ENCODE measurements at regions not wholly inside any gene's neighbourhood (a gene's known extent, or its start where the extent isn't known, plus 50 kb on each side); places are given as distances from the start of the nearest gene placed in this dataset.

DNA sequence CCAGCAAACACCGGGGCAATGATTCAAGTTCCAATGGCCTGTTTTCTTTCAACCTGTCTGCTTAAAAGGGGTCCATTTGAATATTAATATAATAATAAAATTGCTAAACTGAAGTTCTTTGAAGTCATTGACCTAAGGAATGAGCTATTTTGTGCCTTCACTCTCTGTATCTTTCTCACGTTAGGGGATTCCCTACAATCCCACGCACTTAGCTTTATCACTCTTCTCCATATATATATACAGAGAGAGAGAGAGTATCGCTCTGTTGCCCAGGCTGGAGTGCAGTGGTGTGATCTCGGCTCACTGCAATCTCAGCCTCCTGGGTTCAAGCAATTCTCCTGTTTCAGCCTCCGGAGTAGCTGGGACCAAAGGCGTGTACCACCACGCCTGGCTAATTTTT is 83.9 kb upstream of the NWD2 start:
- DNase-seq = no peak
- Histone ChIP-seq H3K27me3 (replicated peaks in 1 of 4; ENCODE audit: control extremely low read depth in 1 of 4, control insufficient read depth in 3 of 4, insufficient read depth in 4 of 4, low read length in 3 of 4) (no peaks in the 10 kb centered on the region), H3K4me3 (ENCODE audit: control extremely low read depth in 1 of 5, extremely low read depth in 1 of 5, insufficient read depth in 1 of 5, low read depth in 2 of 5, low read length in 4 of 5) (no peak overlapping the region), H3K79me2 (ENCODE audit: control insufficient read depth, insufficient read depth, low read length) (no peaks in the 10 kb centered on the region), H2AFZ (ENCODE audit: insufficient read depth, low read depth, low read length, poor library complexity, severe bottlenecking) (no peak overlapping the region), H3K9ac (ENCODE audit: low read length) (no peak overlapping the region), H3K9me3 (ENCODE audit: control extremely low read depth in 1 of 3, control insufficient read depth in 2 of 3, insufficient read depth in 1 of 3, low read length in 2 of 3) (no peaks in the 10 kb centered on the region), H3K4me2 (replicated peaks; ENCODE audit: low read depth, low read length, poor library complexity, severe bottlenecking) (no peak overlapping the region), H4K20me1 (ENCODE audit: control insufficient read depth, insufficient read depth, low read length, poor library complexity, severe bottlenecking) (no peaks in the 10 kb centered on the region), H3K36me3 (replicated peaks in 1 of 2; ENCODE audit: control extremely low read depth in 1 of 2, control insufficient read depth in 1 of 2, extremely low read depth in 1 of 2, insufficient read depth in 2 of 2, low read length in 1 of 2) (no peaks in the 10 kb centered on the region), H3K27ac (ENCODE audit: low read length in 2 of 2) (no peak overlapping the region), H3K4me1 (ENCODE audit: control insufficient read depth in 2 of 2, insufficient read depth in 2 of 2, low read length in 2 of 2) (no peaks in the 10 kb centered on the region)
- CTCF ChIA-PET = no interaction called here
- H3K9me3 Mint-ChIP-seq (ENCODE audit: insufficient read depth) = no peaks in the 10 kb centered on the region
- 100% methylated on average over 2 of the region's 8 CpGs for WGBS (ENCODE audit: insufficient coverage)
- no peaks in the 10 kb centered on the region for H3K27me3 Mint-ChIP-seq
- no peak overlapping the region for H3K4me3 Mint-ChIP-seq
- intact Hi-C loops (cut with micrococcal nuclease) = no loop called here
- H3K4me1 Mint-ChIP-seq = no peaks in the 10 kb centered on the region
- ATAC-seq (ENCODE audit: low read depth) = no peak
- H3K27ac Mint-ChIP-seq = no peak overlapping the region
- no peak for TF ChIP-seq EZH2 (IDR thresholded peaks at IDR 0.05; ENCODE audit: borderline replicate concordance, insufficient read depth, low read depth, low read length, poor library complexity, severe bottlenecking)
- TF ChIP-seq, protein P1, sequence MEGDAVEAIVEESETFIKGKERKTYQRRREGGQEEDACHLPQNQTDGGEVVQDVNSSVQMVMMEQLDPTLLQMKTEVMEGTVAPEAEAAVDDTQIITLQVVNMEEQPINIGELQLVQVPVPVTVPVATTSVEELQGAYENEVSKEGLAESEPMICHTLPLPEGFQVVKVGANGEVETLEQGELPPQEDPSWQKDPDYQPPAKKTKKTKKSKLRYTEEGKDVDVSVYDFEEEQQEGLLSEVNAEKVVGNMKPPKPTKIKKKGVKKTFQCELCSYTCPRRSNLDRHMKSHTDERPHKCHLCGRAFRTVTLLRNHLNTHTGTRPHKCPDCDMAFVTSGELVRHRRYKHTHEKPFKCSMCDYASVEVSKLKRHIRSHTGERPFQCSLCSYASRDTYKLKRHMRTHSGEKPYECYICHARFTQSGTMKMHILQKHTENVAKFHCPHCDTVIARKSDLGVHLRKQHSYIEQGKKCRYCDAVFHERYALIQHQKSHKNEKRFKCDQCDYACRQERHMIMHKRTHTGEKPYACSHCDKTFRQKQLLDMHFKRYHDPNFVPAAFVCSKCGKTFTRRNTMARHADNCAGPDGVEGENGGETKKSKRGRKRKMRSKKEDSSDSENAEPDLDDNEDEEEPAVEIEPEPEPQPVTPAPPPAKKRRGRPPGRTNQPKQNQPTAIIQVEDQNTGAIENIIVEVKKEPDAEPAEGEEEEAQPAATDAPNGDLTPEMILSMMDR (IDR thresholded peaks at IDR 0.05) = no peak
- POLR2A ChIA-PET = no interaction called here

DNA sequence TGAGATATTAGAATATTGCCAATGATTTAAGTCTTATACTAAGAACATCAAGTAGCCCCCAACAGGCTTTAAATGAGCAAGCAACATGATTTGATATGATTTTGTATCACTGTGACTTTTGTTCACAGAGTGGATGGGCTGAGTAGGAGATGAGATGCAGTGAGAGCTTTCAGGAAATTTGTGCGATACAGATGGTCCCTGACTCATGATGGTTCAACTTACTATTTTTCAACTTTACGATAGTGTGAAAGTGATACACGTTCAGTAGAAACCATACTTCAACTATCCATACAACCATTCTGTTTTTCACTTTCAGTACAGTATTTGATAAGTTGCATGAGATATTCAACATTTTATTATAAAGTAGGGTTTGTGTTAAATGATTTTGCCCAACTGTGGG is 78.7 kb upstream of the NWD2 start:
- Histone ChIP-seq H3K27me3 (replicated peaks in 1 of 4; ENCODE audit: control extremely low read depth in 1 of 4, control insufficient read depth in 3 of 4, insufficient read depth in 4 of 4, low read length in 3 of 4) (no peaks in the 10 kb centered on the region), H3K9me3 (ENCODE audit: control extremely low read depth in 1 of 3, control insufficient read depth in 2 of 3, insufficient read depth in 1 of 3, low read length in 2 of 3) (no peaks in the 10 kb centered on the region), H3K9ac (ENCODE audit: low read length) (no peak overlapping the region), H3K79me2 (ENCODE audit: control insufficient read depth, insufficient read depth, low read length) (no peaks in the 10 kb centered on the region), H3K4me1 (ENCODE audit: control insufficient read depth in 2 of 2, insufficient read depth in 2 of 2, low read length in 2 of 2) (no peaks in the 10 kb centered on the region), H4K20me1 (ENCODE audit: control insufficient read depth, insufficient read depth, low read length, poor library complexity, severe bottlenecking) (no peaks in the 10 kb centered on the region), H3K4me2 (replicated peaks; ENCODE audit: low read depth, low read length, poor library complexity, severe bottlenecking) (no peak overlapping the region), H3K36me3 (replicated peaks in 1 of 2; ENCODE audit: control extremely low read depth in 1 of 2, control insufficient read depth in 1 of 2, extremely low read depth in 1 of 2, insufficient read depth in 2 of 2, low read length in 1 of 2) (no peaks in the 10 kb centered on the region), H3K27ac (ENCODE audit: low read length in 2 of 2) (no peak overlapping the region), H3K4me3 (ENCODE audit: control extremely low read depth in 1 of 5, extremely low read depth in 1 of 5, insufficient read depth in 1 of 5, low read depth in 2 of 5, low read length in 4 of 5) (no peak overlapping the region), H2AFZ (ENCODE audit: insufficient read depth, low read depth, low read length, poor library complexity, severe bottlenecking) (no peak overlapping the region)
- intact Hi-C loops (cut with micrococcal nuclease) = no loop called here
- Mint-ChIP-seq H3K9me3 (ENCODE audit: insufficient read depth) (no peaks in the 10 kb centered on the region), H3K27me3 (no peaks in the 10 kb centered on the region), H3K4me1 (no peaks in the 10 kb centered on the region), H3K27ac (no peak overlapping the region), H3K4me3 (no peak overlapping the region)
- TF ChIP-seq, protein P1 (IDR thresholded peaks at IDR 0.05) = no peak
- TF ChIP-seq EZH2 (IDR thresholded peaks at IDR 0.05; ENCODE audit: borderline replicate concordance, insufficient read depth, low read depth, low read length, poor library complexity, severe bottlenecking) = no peak
- ChIA-PET POLR2A (no interaction called here), CTCF (no interaction called here)
- WGBS (ENCODE audit: insufficient coverage) = no CpG with 5 or more reads among the region's 3 CpGs
- DNase-seq (no peak), ATAC-seq (ENCODE audit: low read depth) (no peak)

Measured in B cell (primary cell).